GM19463 (cell line): ENCODE measurements at regions not wholly inside any gene's neighbourhood (a gene's known extent, or its start where the extent isn't known, plus 50 kb on each side); places are given as distances from the start of the nearest gene placed in this dataset.
"Not testable (repeated sequence)": the region's sequence is repeated elsewhere in the genome, so short reads cannot be mapped to it uniquely, and the experiment has no call there.

Source experiments
- ATAC-seq: cut with Tn5 transposase; IDR thresholded peaks from one replicate; pipeline ENCODE4 v1.9.1; 2021; ENCODE audit warnings: mild to moderate bottlenecking, moderate library complexity; ENCODE audit not compliant: unreplicated experiment

DNA sequence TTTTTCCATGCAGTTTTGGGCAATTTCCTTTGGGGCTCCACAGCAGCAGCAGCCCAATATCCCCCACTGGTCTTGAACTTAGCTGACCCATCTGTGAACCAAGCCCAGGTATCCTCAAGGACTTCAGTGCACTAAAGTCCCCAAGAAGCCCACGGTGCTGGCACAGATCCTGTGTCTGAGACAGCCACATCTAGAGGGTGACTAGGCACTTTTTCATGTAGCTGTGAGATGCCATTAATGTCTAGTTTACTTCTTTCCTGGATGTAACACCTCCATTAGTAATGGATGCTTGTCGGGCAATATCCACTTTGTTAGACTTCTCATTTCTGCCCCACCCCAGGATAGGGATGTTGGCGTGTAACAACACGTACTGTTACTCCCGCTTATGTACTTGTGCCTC lies 117.9 kb downstream of the GPCPD1 start:
- ATAC-seq: no peak

DNA sequence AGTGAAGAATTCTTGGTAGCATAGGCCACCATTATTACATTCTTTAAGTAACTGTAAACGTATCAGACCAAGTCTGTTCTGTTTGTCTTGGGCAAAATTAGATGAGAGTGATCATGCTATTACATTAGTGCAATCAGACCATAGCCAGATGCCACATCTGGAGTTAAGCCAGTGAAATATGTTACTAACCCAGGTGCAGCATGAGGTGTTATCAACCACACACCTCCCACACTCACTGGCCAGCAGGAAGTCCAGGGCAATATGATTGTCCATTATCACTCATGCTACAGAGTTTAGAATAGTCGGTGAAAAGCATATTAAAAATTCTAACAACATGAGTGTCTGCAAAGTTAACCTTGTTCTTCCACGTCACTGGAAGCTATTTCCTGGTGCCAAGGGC lies 119.4 kb downstream of the GPCPD1 start:
- no peak for ATAC-seq

DNA sequence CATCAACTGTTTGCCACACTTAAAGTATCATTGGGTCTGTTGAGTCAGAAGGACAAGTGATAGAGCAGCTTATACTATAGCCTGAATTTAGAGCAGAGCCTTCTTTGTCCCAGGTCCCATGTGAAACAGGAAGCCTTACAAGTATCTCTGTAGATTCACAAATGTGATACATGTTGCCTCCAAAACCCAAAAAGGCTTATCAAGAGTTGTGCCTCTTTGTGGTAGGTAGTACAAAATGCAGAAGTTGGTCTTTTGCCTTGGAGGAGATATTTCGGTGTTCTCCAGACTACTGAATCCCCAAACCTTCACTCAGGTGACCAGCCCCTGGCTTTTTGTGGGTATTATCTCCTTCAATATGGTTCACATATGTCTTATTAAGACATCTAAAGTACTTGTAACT lies 121.2 kb downstream of the GPCPD1 start:
- no peak for ATAC-seq

DNA sequence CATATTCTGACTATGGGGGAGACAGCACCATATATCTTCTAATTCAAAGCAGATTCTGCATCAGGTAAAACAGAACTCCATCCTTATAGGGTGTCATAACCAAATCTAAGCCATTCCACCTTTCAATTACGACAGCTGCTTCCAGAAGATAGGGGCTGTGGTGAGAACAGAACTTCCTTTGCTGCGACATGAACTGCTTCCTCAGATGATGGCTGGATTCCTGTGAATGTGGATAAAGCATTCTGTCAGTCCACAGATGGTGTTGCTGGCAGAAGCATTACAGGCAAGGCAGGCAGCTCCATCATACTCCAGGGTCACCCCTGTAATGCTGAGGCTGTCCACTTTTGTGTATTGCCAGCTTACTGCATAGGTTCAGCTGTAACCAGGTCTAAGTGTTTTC lies 122.0 kb downstream of the GPCPD1 start:
- ATAC-seq: no peak

DNA sequence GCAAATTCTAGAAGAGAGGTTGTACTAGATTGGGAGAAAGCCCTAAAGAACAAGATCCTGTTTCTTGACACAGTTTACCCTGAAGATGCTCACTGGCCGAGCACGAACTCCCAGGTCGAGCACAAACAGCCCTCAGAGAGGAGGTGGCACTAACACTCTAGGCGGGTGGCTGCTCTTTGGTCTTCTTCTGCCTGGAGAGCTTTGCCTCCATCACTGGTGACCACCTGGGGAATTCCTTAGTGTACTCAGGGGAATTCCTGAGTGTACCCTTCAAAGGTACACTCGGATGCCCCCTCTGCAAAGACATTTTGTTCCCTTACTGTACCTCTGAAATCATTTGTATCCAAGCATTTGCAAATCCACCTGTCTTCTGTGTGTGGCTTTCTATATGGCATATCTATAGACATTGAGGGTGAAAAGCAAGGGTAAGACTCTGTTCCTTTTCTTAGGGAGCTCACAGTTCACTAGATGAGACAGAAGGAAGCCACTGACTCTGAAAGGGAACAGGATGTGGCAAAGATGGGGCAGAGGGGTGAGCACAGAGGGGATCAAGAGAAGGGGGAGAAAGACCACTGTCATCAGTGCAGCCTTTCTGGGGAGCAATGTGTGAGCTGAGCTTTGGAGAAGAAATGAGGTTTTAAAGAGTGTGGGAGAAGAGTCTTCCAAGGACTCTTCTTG lies 124.3 kb downstream of the GPCPD1 start:
- peak; percentile 45 for ATAC-seq

DNA sequence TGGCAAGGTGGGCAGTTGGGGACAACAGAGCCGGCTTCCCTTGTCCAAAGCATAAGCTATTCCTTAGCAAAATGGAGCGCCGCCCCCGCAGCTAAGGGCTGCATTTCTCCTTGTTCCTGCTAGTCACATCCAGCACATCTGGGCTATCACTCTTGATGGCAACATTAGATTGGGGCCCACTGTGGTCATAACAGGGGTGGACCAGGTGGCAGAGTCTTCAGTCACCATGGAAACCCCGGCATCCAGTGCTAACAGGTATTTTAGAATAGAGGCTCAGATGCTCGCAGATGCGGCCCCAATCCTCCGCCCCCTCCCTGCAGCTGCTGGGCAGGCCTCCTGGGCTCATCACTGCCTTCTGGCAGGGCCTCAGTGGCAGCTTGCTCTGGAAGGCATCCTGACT lies 125.9 kb downstream of the GPCPD1 start:
- no peak for ATAC-seq

DNA sequence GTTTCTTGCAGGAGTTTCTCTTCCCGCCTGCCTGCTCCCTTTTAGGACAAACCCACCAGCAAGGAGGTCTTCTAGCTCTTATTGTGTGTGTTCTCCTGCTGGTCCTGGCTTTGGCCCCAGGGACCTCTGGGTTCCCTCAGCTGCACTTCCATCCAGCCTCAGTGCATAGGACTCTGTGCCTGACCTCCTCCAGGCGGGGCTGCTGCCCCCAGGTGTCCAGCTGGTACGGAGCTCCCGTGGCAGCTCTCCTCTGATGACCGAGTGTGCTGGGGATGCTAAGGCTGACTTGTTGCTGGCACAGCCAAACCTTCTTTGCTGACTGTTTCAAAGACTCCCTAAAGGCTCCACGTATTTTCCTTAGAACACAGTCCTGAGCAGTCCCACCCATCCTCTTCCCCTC lies 126.5 kb downstream of the GPCPD1 start:
- no peak for ATAC-seq

DNA sequence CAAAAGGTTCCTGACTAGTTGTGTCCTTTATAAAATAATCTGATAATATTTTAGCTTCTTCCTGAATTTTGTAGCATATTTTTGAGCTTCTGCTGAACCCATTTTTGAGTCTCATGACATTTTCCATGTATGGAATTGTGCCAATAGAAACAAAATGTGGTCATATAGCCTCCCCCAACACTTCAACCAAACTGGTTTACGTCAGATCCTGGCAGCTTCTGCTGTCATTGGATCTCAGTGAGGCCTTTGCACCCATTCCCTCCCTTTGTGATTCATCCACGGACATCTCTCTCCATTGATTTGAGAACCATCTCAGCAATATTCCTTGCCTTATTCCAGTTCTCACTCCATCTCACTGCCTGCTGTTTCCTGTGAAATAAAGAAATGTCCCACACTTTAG lies 128.0 kb downstream of the GPCPD1 start:
- ATAC-seq: no peak

DNA sequence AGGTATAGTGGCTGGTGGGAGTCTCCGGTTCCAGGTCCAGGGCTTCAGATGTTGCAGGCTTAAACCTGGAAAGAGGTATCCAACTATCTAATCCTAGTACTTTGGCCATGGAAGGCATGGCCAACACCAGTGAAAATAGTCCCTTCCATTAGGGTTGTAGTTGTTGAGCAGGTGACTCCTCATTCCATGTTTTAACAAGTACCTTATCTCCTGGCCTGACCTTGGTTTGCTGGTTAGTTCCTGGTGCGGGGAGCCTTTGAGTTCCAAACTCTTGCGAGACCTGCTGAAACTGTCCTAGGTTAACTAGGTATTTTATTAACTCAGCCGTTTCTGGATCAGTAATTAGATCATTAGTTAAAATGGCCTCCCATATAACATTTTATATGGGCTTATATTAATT lies 128.9 kb downstream of the GPCPD1 start:
- no peak for ATAC-seq

DNA sequence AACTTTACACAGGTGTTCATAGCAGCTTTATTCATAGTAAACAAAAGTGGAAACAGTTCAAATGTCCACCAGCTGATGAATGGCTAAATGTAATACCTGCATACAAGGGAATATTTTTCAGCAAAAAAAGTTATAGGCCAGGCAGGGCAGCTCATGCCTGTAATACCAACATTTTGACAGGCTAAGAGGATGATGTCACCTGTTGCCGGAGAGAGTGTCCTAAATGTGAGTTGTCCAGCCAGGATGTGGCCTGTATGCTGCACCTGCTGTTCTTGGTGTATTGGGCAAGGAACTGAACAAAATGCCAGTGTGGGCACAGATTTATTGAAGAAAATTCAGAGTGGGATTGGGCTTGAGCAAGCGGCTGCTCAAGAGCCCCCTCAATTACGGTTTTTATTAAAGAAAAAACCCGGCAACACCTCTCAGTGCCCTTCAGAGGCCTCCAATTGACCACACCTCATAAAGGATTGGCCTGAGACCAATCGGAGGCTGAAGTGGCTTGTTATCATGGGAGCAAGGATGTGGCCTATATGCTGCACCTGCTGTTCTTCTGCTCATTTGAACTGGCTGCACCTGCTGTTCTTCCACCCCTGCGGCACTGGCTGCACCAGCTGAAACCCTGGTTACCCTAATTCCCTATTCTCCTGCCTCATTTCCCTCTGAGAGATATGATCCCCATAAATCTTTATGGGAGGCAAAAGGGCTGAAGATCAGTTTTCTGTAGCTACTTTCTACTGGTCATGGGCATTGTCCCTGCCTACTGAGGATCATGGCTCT lies 129.8 kb downstream of the GPCPD1 start:
- ATAC-seq: no peak

DNA sequence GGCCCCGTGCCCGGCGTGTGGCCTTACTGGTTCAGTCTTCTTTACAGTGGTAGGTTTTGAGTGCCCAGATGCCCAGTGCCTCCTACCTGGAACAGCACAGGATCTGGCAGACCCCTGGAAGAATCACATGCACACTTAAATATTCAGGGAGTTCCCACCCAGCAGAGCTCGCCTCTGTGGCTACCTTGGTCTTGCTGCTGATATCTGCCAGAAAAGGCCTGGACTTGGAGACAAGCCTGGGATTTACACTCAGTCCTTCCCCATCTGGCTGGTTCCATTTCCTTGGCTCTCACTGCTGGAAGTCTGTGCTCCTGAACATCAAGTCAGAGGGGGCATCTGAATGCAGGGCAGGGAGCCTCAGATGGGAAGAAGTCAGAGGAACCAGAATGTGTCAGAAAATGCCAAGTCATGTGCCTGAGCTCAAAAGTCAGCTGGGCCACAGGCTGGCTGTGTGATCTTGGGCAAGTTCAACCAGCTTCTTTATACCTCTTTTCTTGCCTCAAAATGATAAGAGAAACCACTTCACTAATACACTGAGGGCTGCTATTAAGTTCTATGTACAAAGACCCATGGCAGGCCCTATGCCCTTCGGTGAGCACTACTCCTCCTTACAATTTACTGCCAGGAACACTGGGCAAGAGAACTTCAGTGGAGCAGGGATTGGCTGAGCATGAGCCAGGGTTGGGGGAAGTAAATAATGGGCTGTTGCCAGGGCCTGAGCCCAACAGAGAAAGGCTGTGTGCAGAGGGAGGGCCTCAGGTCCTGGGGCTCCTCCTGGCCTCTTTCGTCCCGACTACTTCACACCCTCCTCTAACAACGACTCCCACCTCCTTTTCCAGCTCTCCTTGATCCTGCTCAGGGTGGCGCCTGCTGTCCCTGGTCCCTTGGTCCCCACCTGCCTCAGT lies 135.9 kb downstream of the GPCPD1 start:
- ATAC-seq: no peak

DNA sequence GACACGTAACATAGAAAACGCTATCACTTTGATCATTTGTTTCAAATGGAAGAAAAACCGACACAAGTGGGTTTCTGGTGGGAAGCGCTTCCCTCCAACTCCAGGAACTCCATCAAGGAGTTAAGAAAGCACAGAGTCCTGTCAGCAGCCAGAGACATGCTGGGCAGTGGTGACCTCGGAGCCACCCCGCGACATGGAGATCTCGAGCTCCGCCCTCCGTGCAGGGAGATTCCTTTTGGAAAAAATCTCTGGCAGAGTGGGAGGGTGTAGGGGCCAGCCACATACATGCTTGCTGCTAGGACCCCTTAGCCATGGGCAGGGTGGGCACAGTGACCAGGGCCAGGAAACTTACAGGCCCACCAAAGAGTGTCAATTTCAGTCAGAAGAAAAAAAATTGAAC lies 138.9 kb downstream of the GPCPD1 start:
- not testable (repeated sequence) for ATAC-seq

DNA sequence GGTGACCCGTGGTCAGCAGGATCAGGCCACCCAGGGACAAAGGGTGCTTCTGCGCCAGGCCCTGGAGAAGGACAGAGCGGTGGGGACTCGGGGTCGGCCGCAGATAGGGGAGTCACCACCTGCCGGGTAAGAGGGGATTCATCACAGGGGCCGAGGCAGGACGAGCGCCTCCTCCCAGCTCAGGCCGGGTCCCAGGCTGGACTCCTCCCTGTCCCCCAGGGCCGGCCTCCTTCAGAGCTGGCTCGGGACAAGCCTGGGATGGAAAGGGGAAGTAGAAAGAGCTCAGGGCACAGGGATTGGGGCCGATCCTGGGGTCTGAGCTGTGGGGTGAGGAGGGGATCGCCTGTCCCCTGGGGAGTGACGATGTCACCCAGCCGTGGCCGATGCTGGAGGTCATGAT lies 139.4 kb downstream of the GPCPD1 start:
- no peak for ATAC-seq

DNA sequence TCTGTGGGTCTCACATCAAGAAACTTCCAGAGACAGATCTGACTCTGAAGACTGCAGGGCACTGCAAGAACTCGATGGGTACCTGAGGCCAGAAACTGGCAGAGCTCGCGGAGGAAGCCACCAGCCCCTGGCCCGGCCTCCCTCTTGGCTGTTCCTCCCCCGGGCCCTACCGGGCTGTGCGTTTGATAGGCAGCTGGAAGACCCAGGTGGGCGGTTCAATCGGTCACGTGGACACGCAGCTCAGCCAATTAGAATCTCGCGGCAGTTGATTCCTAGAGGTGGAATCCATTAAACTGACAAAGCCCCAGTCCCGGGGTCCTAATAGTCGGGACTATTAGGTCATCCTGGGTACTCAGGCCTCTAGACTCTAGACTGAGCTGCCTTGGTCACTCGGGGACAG lies 139.9 kb downstream of the GPCPD1 start:
- ATAC-seq: no peak

DNA sequence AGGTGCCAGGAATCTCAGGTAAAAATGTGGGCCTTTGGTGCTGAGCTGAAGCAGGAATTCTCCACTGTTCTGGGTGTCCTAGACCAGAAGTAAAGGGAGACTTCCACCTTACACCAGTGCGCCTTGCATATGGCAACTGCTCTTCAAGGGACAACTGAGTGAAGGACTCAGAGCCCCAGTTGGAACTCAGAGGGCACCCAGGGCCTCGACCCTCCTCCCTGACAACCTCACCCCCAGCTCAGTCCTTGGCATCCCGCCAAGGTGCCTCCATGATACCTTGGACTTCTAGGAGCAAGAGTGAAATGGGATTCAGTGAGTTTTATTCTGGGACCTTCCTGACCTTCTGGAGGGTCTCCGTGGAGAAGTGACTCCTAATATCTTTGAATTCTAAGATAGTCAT lies 140.3 kb downstream of the GPCPD1 start:
- ATAC-seq: no peak

DNA sequence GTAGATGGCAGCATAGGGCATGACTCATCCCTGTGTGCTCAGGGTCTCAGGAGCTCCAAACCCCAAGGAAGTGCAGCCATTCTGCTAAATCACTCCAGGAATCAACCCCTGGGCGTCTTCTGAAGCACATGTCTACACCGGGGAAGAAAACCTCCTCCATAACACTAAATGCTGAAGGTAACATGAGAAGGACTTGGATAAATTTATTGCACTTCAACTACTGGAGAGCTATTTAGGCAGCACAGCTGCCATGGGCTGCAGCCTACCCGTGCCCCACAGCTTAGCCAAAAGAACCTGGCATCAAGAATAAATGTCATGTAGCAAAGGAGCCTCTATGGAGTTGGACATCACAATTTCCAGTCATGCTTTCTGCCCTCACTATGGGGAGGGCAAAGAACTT lies 141.7 kb downstream of the GPCPD1 start:
- no peak for ATAC-seq

DNA sequence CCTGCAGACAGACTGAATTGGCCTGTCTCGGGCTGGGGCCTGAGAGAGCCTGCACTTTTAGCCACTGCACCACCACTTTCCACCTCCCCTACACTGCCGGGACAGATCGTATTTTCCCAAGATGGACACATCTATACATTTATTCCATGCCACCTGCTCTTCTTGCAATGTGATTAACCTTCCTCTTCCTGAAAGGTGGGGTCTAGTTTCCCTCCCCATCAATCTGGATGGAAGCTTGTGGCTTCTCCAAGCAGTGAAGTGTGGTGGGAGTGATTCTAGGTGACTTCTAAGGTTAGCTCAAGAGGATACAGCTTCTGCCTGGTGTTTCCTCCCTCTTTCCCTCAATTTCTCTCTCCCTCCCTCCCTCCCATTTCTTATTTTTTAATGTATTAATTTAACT lies 143.7 kb downstream of the GPCPD1 start:
- no peak for ATAC-seq

DNA sequence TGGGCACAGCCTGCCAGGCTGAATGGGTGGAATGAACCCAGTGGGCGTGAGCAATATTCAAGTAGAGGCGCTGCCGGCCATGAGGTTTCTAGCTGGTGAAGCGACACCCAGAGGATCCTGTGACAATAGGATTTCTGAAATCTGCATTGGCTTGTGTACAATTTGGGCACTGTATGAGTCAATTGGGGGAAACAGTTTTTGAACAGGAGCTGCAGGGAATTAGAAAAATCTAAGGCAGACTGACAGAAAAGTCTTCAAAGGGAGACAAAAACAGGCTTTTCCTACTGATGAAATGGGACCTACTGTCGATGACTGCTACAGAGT lies 145.2 kb downstream of the GPCPD1 start:
- no peak for ATAC-seq

DNA sequence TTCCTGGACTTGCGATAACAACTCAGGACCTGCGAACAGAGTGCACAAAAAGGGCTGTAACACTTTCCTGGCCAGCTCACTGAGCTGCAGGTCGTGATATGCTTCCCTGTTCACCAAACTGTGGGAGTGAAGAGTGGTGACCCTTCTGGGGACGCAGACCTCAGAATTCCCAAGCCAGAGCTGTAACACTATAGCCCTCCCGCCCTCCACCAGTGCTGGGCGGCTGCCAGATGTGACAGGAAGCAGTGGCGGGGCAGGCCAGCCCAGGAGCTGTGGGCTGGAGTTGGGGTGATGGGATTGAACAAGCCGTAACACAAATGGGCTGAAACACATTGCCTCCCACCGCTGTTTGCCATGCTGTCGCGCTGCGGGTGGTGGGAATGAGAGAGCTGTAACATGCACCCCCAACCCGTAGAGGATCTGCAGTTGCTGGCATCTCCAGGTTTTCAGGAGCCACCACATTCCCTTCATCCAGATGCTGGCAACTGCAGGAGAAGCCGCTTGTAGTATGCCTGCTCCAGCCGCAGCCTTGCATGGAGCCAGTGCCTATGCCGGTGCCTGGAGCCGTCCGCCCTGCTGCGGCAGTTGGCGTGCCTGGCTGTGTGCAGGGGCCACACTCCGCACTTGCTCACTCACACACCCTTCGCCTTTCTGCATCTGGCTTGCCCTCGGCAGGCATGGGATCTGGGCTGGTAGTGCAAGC lies 145.8 kb downstream of the GPCPD1 start:
- ATAC-seq: no peak

DNA sequence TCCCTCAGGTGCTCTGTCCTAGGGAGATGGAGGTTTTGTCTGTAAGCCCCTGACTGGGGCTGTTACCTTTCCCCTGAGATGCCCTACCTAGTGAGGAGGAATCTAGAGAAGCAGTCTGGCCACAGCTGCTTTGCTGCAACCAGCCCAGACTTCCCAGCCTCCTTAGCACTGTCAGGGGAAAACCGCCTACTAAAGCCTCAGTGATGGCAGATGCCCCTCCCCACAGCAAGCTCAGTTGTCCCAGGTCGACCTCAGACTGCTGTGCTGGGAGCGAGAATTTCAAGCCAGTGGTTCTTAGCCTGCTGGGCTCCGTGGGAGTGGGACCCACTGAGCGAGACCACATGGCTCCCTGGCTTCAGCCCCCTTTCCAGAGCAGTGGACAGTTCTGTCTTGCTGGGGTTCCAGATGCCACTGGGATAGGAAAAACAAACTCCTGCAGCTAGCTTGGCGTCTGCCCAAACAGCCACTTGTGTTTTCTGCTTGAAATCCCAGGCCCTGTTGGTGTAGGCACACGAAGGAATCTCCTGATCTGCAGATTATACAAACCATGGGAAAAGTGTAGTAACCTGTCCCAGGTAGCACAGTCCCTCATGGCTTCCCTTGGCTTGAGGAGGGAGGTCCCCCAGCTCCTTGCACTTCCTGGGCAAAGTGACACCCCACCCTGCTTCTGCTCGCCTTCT lies 146.4 kb upstream of the PROKR2 start:
- ATAC-seq: no peak

DNA sequence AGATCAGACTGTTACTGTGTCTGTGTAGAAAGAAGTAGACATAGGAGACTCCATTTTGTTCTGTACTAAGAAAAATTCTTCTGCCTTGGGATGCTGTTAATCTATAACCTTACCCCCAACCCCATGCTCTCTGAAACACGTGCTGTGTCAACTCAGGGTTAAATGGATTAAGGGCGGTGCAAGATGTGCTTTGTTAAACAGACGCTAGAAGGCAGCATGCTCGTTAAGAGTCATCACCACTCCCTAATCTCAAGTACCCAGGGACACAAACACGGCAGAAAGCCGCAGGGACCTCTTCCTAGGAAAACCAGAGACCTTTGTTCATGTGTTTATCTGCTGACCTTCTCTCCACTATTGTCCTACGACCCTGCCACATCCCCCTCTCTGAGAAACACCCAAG lies 137.0 kb upstream of the PROKR2 start:
- not testable (repeated sequence) for ATAC-seq
